ENCODE measurements at regions not wholly inside any gene's neighbourhood (a gene's known extent, or its start where the extent isn't known, plus 50 kb on each side); places are given as distances from the start of the nearest gene placed in this dataset.

DNA sequence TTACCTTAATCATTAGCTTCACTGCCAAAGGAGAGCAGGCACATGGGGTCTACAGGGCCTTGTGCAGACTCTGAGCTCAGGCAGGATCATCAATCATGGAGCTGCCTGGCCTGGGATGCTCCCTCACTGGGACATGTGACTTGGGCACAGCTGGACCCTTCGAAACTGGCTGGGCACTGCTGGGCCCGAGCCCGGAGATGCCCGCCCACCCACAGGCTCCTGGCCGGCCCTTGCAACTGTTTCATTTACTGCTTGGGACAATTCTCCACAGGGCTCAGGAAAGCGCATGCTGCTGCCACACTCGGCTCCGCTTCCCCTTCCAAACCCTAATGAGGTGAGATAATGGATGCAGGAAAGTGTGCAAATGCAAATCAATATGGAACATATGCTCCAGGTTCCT is 387.5 kb downstream of the TRIM36 start:
- peaks cover 16% of the 10 kb centered on the region for H3K27me3 Mint-ChIP-seq (ENCODE audit: insufficient read depth, unreplicated experiment)
- no TSS peak for BruUV-seq (replicated peaks)
- no peaks in the 10 kb centered on the region for H3K4me1 Mint-ChIP-seq (ENCODE audit: insufficient read depth, unreplicated experiment)
- ChIA-PET CTCF (interaction anchor here (0.6 to 1.4 kb wide), 2 partner anchors 9 to 126 kb away, joined by 4 to 7 read pairs; no protein-coding TSS in a partner anchor), POLR2A (no interaction called here)
- intact Hi-C loops (cut with micrococcal nuclease), result loop anchor here (10.0 kb wide), 1 partner anchor 327 kb away; no protein-coding TSS in a partner anchor
- TF ChIP-seq, protein P1, sequence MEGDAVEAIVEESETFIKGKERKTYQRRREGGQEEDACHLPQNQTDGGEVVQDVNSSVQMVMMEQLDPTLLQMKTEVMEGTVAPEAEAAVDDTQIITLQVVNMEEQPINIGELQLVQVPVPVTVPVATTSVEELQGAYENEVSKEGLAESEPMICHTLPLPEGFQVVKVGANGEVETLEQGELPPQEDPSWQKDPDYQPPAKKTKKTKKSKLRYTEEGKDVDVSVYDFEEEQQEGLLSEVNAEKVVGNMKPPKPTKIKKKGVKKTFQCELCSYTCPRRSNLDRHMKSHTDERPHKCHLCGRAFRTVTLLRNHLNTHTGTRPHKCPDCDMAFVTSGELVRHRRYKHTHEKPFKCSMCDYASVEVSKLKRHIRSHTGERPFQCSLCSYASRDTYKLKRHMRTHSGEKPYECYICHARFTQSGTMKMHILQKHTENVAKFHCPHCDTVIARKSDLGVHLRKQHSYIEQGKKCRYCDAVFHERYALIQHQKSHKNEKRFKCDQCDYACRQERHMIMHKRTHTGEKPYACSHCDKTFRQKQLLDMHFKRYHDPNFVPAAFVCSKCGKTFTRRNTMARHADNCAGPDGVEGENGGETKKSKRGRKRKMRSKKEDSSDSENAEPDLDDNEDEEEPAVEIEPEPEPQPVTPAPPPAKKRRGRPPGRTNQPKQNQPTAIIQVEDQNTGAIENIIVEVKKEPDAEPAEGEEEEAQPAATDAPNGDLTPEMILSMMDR (IDR thresholded peaks at IDR 0.05; ENCODE audit: unreplicated experiment), result no peak
- H3K4me3 Mint-ChIP-seq (ENCODE audit: unreplicated experiment), result no peak overlapping the region
- H3K27ac Mint-ChIP-seq (ENCODE audit: low read depth, unreplicated experiment), result no peak overlapping the region
- H3K9me3 Mint-ChIP-seq (ENCODE audit: unreplicated experiment), result no peaks in the 10 kb centered on the region
- H3K36me3 Mint-ChIP-seq (ENCODE audit: insufficient read depth, unreplicated experiment), result no peaks in the 10 kb centered on the region
- DNase-seq (ENCODE audit: unreplicated experiment), result no peak

DNA sequence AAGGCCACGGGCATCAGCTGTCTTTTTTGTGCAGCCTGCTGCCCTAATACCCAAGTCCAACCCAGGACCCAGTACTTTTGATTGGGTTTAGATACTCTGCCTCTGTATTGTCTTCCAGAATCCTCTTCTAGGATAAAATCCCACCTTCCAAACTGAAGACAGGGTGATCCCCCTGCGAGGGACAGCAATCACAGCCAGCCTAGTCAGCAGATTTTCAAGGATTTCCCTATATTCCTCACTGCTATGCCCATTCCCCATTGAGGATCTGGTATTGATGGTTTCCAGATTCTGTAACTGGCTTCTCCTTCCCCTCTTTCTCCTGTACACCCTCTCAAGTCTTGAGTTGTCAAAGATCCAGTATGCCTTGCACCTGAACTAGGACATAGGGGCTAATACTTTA is 389.4 kb downstream of the TRIM36 start:
- intact Hi-C loops (cut with micrococcal nuclease), result loop anchor here (10.0 kb wide), 1 partner anchor 325 kb away; no protein-coding TSS in a partner anchor
- POLR2A ChIA-PET, result no interaction called here
- Mint-ChIP-seq H3K36me3 (ENCODE audit: insufficient read depth, unreplicated experiment) (no peaks in the 10 kb centered on the region), H3K27me3 (ENCODE audit: insufficient read depth, unreplicated experiment) (peaks cover 15% of the 10 kb centered on the region), H3K4me3 (ENCODE audit: unreplicated experiment) (no peak overlapping the region), H3K4me1 (ENCODE audit: insufficient read depth, unreplicated experiment) (no peaks in the 10 kb centered on the region), H3K27ac (ENCODE audit: low read depth, unreplicated experiment) (no peak overlapping the region), H3K9me3 (ENCODE audit: unreplicated experiment) (no peaks in the 10 kb centered on the region)
- BruUV-seq (replicated peaks), result no TSS peak
- DNase-seq (ENCODE audit: unreplicated experiment), result no peak
- TF ChIP-seq, protein P1 (IDR thresholded peaks at IDR 0.05; ENCODE audit: unreplicated experiment), result no peak
- CTCF ChIA-PET, result interaction anchor here (0.6 kb wide), 1 partner anchor 1098 kb away, joined by 3 read pairs; no protein-coding TSS in a partner anchor

DNA sequence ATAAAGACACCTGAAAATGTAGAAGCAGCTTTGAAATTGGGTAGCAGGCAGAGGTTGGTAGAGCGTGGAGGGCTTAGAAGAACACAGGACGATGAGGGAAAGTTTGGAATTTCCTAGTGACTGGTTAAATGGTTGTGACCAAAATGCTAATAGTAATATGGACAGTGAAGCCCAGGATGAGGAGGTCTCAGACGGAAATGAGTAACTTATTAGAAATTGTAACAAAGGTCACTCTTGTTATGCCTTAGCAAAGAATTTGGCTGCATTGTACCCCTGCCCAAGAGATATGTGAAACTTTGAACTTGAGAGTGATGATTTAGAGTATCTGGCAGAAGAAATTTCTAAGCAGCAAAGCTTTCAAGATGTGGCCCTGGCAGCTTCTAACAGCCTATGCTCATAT is 382.5 kb downstream of the KCNN2 start:
- no peak overlapping the region for H3K27ac Mint-ChIP-seq (ENCODE audit: low read depth, unreplicated experiment)
- BruUV-seq (replicated peaks), result no TSS peak
- no peaks in the 10 kb centered on the region for H3K36me3 Mint-ChIP-seq (ENCODE audit: insufficient read depth, unreplicated experiment)
- no peaks in the 10 kb centered on the region for H3K4me1 Mint-ChIP-seq (ENCODE audit: insufficient read depth, unreplicated experiment)
- H3K9me3 Mint-ChIP-seq (ENCODE audit: unreplicated experiment), result peaks cover 12% of the 10 kb centered on the region
- ChIA-PET POLR2A (no interaction called here), CTCF (interaction anchor here (0.5 to 0.6 kb wide), 2 partner anchors 87 to 472 kb away, joined by 3 read pairs; no protein-coding TSS in a partner anchor)
- no peak overlapping the region for H3K4me3 Mint-ChIP-seq (ENCODE audit: unreplicated experiment)
- H3K27me3 Mint-ChIP-seq (ENCODE audit: insufficient read depth, unreplicated experiment), result peaks cover 26% of the 10 kb centered on the region
- DNase-seq (ENCODE audit: unreplicated experiment), result no peak
- intact Hi-C loops (cut with micrococcal nuclease), result no loop called here
- TF ChIP-seq, protein P1 (IDR thresholded peaks at IDR 0.05; ENCODE audit: unreplicated experiment), result no peak

DNA sequence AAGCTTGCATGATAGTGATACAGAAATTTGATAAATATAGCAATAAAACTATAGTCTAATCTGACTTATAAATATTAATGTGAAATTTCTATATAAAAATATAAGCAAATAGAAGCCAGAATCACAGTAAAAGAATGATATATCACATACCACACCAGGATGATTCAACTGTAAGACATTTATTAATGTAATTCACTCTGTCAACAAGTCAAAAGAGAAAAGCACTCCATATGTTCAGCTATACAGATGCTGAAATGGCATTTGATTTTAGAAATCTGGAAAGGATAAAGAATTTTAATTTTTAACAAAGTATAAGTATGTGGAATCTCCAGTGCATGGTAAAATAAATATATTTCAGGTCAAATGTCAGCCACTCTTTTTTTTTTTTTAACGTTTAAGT is 372.4 kb downstream of the KCNN2 start:
- Mint-ChIP-seq H3K9me3 (ENCODE audit: unreplicated experiment) (peaks cover 13% of the 10 kb centered on the region), H3K4me3 (ENCODE audit: unreplicated experiment) (no peak overlapping the region), H3K27ac (ENCODE audit: low read depth, unreplicated experiment) (no peak overlapping the region), H3K4me1 (ENCODE audit: insufficient read depth, unreplicated experiment) (no peaks in the 10 kb centered on the region), H3K27me3 (ENCODE audit: insufficient read depth, unreplicated experiment) (no peaks in the 10 kb centered on the region), H3K36me3 (ENCODE audit: insufficient read depth, unreplicated experiment) (no peaks in the 10 kb centered on the region)
- BruUV-seq (replicated peaks), result no TSS peak
- POLR2A ChIA-PET, result no interaction called here
- CTCF ChIA-PET, result interaction anchor here (0.7 kb wide), 1 partner anchor 132 kb away, joined by 5 read pairs; no protein-coding TSS in a partner anchor
- intact Hi-C loops (cut with micrococcal nuclease), result no loop called here
- TF ChIP-seq, protein P1 (IDR thresholded peaks at IDR 0.05; ENCODE audit: unreplicated experiment), result no peak
- no peak for DNase-seq (ENCODE audit: unreplicated experiment)

Data from MCF 10A (cell line).